PFSK-1 (cell line): ENCODE measurements at regions not wholly inside any gene's neighbourhood (a gene's known extent, or its start where the extent isn't known, plus 50 kb on each side); places are given as distances from the start of the nearest gene placed in this dataset.

ENCODE experiments used
- FOXP2 ChIP-seq: optimal IDR thresholded peaks from 2 replicates; pipeline ENCODE3; 2011; ENCODE audit warnings: borderline replicate concordance, control low read depth, inconsistent platforms; ENCODE audit not compliant: insufficient read depth; ENCODE audit errors: extremely low read length, extremely low read depth
- POLR2AphosphoS5 ChIP-seq: IDR thresholded peaks from 2 replicates; pipeline ENCODE4 v1.6.1; 2012; ENCODE audit warnings: low read depth, mild to moderate bottlenecking, control low read depth, low read length, moderate library complexity
- TAF1 ChIP-seq: IDR thresholded peaks from 2 replicates; pipeline ENCODE4 v1.6.1; 2012; ENCODE audit warnings: low read length, control low read depth, borderline replicate concordance; ENCODE audit not compliant: insufficient read depth
- TF ChIP-seq, protein P1 (sequence below), 2 experiments: IDR thresholded peaks; 2 replicates each; pipeline versions ENCODE4 v1.6.1 to v1.8.0; 2011 to 2012; ENCODE audit warnings: low read depth in 2 of 2, low read length in 2 of 2, control low read depth in 1 of 2, inconsistent platforms in 1 of 2, mild to moderate bottlenecking in 1 of 2, moderate library complexity in 1 of 2; ENCODE audit not compliant: insufficient read depth in 1 of 2

DNA sequence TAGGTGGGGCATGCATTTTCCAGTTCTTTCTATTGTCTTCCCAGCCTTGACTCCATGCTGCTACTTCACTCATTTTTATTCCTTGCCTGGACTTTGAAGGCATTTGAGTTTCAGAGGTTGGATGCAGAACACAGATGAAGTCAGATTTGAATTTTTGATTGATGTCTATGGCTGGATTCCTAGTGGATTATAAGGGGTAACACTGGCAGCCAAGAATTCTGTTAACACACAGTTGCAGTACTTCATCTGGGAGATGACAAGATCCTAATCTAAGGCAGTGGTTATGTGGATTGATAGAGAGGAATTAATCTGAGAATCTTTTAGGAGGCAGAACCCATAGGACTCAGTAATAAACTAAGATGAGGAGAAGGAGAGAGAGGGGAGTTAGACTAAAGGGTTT, 439.0 kb upstream of the USP24 start:
- TF ChIP-seq POLR2AphosphoS5: no peak
- TF ChIP-seq, protein P1, sequence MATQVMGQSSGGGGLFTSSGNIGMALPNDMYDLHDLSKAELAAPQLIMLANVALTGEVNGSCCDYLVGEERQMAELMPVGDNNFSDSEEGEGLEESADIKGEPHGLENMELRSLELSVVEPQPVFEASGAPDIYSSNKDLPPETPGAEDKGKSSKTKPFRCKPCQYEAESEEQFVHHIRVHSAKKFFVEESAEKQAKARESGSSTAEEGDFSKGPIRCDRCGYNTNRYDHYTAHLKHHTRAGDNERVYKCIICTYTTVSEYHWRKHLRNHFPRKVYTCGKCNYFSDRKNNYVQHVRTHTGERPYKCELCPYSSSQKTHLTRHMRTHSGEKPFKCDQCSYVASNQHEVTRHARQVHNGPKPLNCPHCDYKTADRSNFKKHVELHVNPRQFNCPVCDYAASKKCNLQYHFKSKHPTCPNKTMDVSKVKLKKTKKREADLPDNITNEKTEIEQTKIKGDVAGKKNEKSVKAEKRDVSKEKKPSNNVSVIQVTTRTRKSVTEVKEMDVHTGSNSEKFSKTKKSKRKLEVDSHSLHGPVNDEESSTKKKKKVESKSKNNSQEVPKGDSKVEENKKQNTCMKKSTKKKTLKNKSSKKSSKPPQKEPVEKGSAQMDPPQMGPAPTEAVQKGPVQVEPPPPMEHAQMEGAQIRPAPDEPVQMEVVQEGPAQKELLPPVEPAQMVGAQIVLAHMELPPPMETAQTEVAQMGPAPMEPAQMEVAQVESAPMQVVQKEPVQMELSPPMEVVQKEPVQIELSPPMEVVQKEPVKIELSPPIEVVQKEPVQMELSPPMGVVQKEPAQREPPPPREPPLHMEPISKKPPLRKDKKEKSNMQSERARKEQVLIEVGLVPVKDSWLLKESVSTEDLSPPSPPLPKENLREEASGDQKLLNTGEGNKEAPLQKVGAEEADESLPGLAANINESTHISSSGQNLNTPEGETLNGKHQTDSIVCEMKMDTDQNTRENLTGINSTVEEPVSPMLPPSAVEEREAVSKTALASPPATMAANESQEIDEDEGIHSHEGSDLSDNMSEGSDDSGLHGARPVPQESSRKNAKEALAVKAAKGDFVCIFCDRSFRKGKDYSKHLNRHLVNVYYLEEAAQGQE (IDR thresholded peaks at IDR 0.05; ENCODE audit: insufficient read depth in 1 of 2, low read depth in 2 of 2, low read length in 2 of 2): no peak
- no peak for TF ChIP-seq TAF1
- TF ChIP-seq FOXP2: no peak
